K562 (cell line): ENCODE measurements at regions not wholly inside any gene's neighbourhood (a gene's known extent, or its start where the extent isn't known, plus 50 kb on each side); places are given as distances from the start of the nearest gene placed in this dataset.

ENCODE experiments used
- CREB1 ChIP-seq, 2 experiments: sonication (generic) in 1 of 2; formaldehyde crosslinking in 1 of 2; IDR thresholded peaks; 2 replicates each; pipeline versions ENCODE4 v1.6.1 to v1.8.0; 2012 to 2022; ENCODE audit warnings: inconsistent platforms in 1 of 2, mild to moderate bottlenecking in 1 of 2, missing genetic modification reagents in 1 of 2, moderate library complexity in 1 of 2
- NONO ChIP-seq, 2 experiments: fragments of 200-400 bp in 1 of 2; fragments of 450-650 bp in 1 of 2; formaldehyde crosslinking in 1 of 2; IDR thresholded peaks; 2 replicates each; pipeline ENCODE4 v1.6.1; 2017; ENCODE audit warnings: low read depth in 2 of 2, mild to moderate bottlenecking in 2 of 2, moderate library complexity in 2 of 2, low read length in 1 of 2
- POLR2G ChIP-seq: fragments of 200-400 bp; formaldehyde crosslinking; IDR thresholded peaks from 2 replicates; pipeline ENCODE4 v1.6.1; 2017; ENCODE audit warnings: low read depth, mild to moderate bottlenecking, antibody characterized with exemption, low read length, moderate library complexity
- SIN3A ChIP-seq, 2 experiments: fragments of 150-350 bp in 1 of 2; IDR thresholded peaks; 2 replicates each; pipeline ENCODE4 v1.6.1; 2011 to 2016; ENCODE audit warnings: borderline replicate concordance in 2 of 2, low read depth in 2 of 2, low read length in 2 of 2, mild to moderate bottlenecking in 2 of 2, moderate library complexity in 2 of 2; ENCODE audit not compliant: control insufficient read depth in 1 of 2
- TBP ChIP-seq: optimal IDR thresholded peaks from 2 replicates; pipeline ENCODE3; 2011; ENCODE audit warnings: low read depth, low read length, improper control_type of control experiment
- TRIM24 ChIP-seq, 2 experiments: fragments of 450-650 bp; IDR thresholded peaks; 2 replicates each; pipeline ENCODE4 v1.6.1; 2016
- TF ChIP-seq, protein P1 (sequence below), 2 experiments: fragments of 450-650 bp in 1 of 2; sonication (generic) in 1 of 2; formaldehyde crosslinking in 1 of 2; IDR thresholded peaks in 1 of 2; conservative IDR thresholded peaks in 1 of 2; 2 replicates each; pipeline versions ENCODE4 v1.6.1 to v1.8.1; 2016 to 2023; ENCODE audit warnings: mild to moderate bottlenecking in 2 of 2, moderate library complexity in 2 of 2, inconsistent platforms in 1 of 2, missing genetic modification reagents in 1 of 2

DNA sequence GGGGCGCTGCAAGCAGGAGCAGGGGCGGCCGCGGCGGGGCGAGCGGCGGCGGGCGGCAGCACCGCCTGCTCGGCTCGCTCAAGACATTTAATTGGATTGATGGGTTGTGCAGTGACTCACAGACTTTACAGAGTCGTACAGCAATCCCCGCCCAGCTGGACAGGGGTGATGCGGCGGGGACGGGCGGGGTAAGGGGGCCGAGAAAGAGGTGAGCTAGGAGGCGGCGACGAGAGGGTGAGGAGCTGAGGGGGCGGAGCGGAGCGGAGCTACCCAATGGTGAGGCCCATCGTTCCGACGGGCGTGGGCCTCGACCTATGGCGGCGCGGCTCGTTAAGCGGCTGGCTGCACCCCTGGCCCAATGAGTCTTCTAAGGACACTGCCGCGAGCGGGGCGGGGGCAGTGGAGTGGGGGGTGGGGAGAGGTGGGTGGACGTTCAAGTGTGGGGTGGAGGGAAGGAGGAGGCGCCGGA lies 97.1 kb upstream of the SERTAD2 start (continued):
- peak; percentile 20 to 61; a peak in 1 of 4 replicates for TF ChIP-seq SIN3A (IDR thresholded peaks at IDR 0.05; ENCODE audit: borderline replicate concordance in 2 of 2, control insufficient read depth in 1 of 2, low read depth in 2 of 2, low read length in 2 of 2)
- TF ChIP-seq TBP: peak; percentile 91
- TF ChIP-seq NONO (IDR thresholded peaks at IDR 0.05; ENCODE audit: low read depth in 2 of 2, low read length in 1 of 2): 0 out of 4 replicates have a peak, but pooled peaks of 1 of the 2 experiments have one; percentile 29
- peak; percentile 94 for TF ChIP-seq POLR2G
- TF ChIP-seq, protein P1, sequence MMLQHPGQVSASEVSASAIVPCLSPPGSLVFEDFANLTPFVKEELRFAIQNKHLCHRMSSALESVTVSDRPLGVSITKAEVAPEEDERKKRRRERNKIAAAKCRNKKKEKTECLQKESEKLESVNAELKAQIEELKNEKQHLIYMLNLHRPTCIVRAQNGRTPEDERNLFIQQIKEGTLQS (IDR thresholded peaks at IDR 0.05): peak; percentile 73
- TF ChIP-seq, protein P1 (CRISPR knock-in tag; conservative IDR thresholded peaks at IDR 0.05): 0 out of 2 replicates have a peak, but pooled peaks have one; percentile 37
- 0 out of 4 replicates have a peak, but pooled peaks of 1 of the 2 experiments have one; percentile 2 for TF ChIP-seq TRIM24 (IDR thresholded peaks at IDR 0.05)
- peak; percentile 25; the same call in 1 of the 2 replicates for TF ChIP-seq CREB1 (IDR thresholded peaks at IDR 0.05)
- no peak; the same call in 1 of the 2 replicates for TF ChIP-seq CREB1 (CRISPR knock-in tag; IDR thresholded peaks at IDR 0.05)
